LoVo (cell line): ENCODE measurements at regions not wholly inside any gene's neighbourhood (a gene's known extent, or its start where the extent isn't known, plus 50 kb on each side); places are given as distances from the start of the nearest gene placed in this dataset.

Source experiments
- DNase-seq: peaks from one replicate; pipeline ENCODE4 v3.0.0-alpha.2; 2016; ENCODE audit warnings: low spot score

GRCh38 chr1:83770319-83770661 is 228.6 kb downstream of the TTLL7 start:
- DNase-seq, result no peak

- no peak for DNase-seq
Measured at GRCh38 chr1:83769594-83770318, 229.2 kb downstream of the TTLL7 start.

- DNase-seq, result no peak
Measured at GRCh38 chr1:83769072-83769471, 229.9 kb downstream of the TTLL7 start.

GRCh38 chr1:83766241-83766691 is 232.7 kb downstream of the TTLL7 start:
- no peak for DNase-seq

- DNase-seq, result no peak
Measured at GRCh38 chr1:83765125-83765524, 233.8 kb downstream of the TTLL7 start.

- DNase-seq, result no peak
Measured at GRCh38 chr1:83764209-83764608, 234.7 kb downstream of the TTLL7 start.

GRCh38 chr1:83763361-83764095 is 235.4 kb downstream of the TTLL7 start:
- no peak for DNase-seq

- DNase-seq, result no peak
Measured at GRCh38 chr1:83762416-83762815, 236.5 kb downstream of the TTLL7 start.

- no peak for DNase-seq
Measured at GRCh38 chr1:83762039-83762365, 236.9 kb downstream of the TTLL7 start.

- DNase-seq, result no peak
Measured at GRCh38 chr1:83761167-83762038, 237.5 kb downstream of the TTLL7 start.

GRCh38 chr1:83760226-83761021 is 238.5 kb downstream of the TTLL7 start:
- DNase-seq, result no peak

GRCh38 chr1:83756984-83757717 is 241.8 kb downstream of the TTLL7 start:
- no peak for DNase-seq

GRCh38 chr1:83751602-83752001 is 247.3 kb downstream of the TTLL7 start:
- DNase-seq, result no peak

- DNase-seq, result no peak
Measured at GRCh38 chr1:83750201-83750600, 248.7 kb downstream of the TTLL7 start.

GRCh38 chr1:83747853-83748482 is 251.0 kb downstream of the TTLL7 start:
- DNase-seq, result no peak

GRCh38 chr1:83746234-83746633 is 252.7 kb downstream of the TTLL7 start:
- DNase-seq, result no peak

GRCh38 chr1:83742446-83742845 is 256.5 kb downstream of the TTLL7 start:
- no peak for DNase-seq

GRCh38 chr1:83741770-83742169 is 257.2 kb downstream of the TTLL7 start:
- no peak for DNase-seq

- DNase-seq, result no peak
Measured at GRCh38 chr1:83741348-83741747, 257.6 kb downstream of the TTLL7 start.

GRCh38 chr1:83735526-83735925 is 263.4 kb downstream of the TTLL7 start:
- DNase-seq, result no peak

- DNase-seq, result no peak
Measured at GRCh38 chr1:83734420-83734819, 264.5 kb downstream of the TTLL7 start.
